SK-N-SH (cell line): ENCODE measurements at regions not wholly inside any gene's neighbourhood (a gene's known extent, or its start where the extent isn't known, plus 50 kb on each side); places are given as distances from the start of the nearest gene placed in this dataset.

Experiments used
- CTCF ChIA-PET: fragments of 300-600, 350-600 bp; formaldehyde crosslinking; extraction: SDS; loops from one replicate; lab custom pipeline; 2021; lab: Yijun Ruan, JAX
- POLR2A ChIA-PET: fragments of 350-600 bp; sonication (Branson Sonifier 250); formaldehyde crosslinking; extraction: SDS; loops from one replicate; lab custom pipeline; 2020; ENCODE audit warnings: antibody characterized with exemption, inconsistent platforms; lab: Yijun Ruan, JAX
- DNase-seq: peaks from one replicate; pipeline ENCODE4 v3.0.0; 2012
- H2AFZ ChIP-seq: fragments of 200-600 bp; sonication (generic); 2 replicates; pipeline ENCODE4 v1.8.1; 2016; ENCODE audit warnings: antibody characterized with exemption, mild to moderate bottlenecking, low read depth
- H3F3A ChIP-seq: fragments of 200-600 bp; sonication (generic); replicated peaks from 2 replicates; pipeline ENCODE3; 2016; ENCODE audit warnings: antibody characterized with exemption, mild to moderate bottlenecking; ENCODE audit not compliant: insufficient read depth
- H3K27ac ChIP-seq, 2 experiments: fragments of 200-500 bp in 1 of 2; fragments of 200-600 bp in 1 of 2; sonication (Bioruptor generic) in 1 of 2; sonication (generic), shearing (Covaris generic) in 1 of 2; 2 replicates each; pipeline versions ENCODE4 v1.5.1 to v1.6.1; 2014 to 2016; ENCODE audit warnings: low read depth in 2 of 2, inconsistent platforms in 1 of 2, low read length in 1 of 2, mild to moderate bottlenecking in 1 of 2, mixed read lengths in 1 of 2
- H3K27me3 ChIP-seq: fragments of 200-600 bp; sonication (generic), shearing (Covaris generic); 2 replicates; pipeline ENCODE4 v1.6.1; 2016; ENCODE audit warnings: mixed run types; ENCODE audit not compliant: insufficient read depth
- H3K36me3 ChIP-seq, 2 experiments: fragments of 200-500 bp in 1 of 2; fragments of 200-600 bp in 1 of 2; sonication (Bioruptor generic) in 1 of 2; sonication (generic) in 1 of 2; replicated peaks in 1 of 2; 2 replicates each; pipeline versions ENCODE3 to v1.5.1; 2014 to 2016; ENCODE audit warnings: low read length in 1 of 2, mild to moderate bottlenecking in 1 of 2; ENCODE audit not compliant: insufficient read depth in 2 of 2, control insufficient read depth in 1 of 2
- H3K4me1 ChIP-seq, 2 experiments: fragments of 200-500 bp in 1 of 2; fragments of 200-600 bp in 1 of 2; sonication (Bioruptor generic) in 1 of 2; sonication (generic), shearing (Covaris generic) in 1 of 2; 2 replicates each; pipeline versions ENCODE4 v1.5.1 to v1.6.1; 2014 to 2016; ENCODE audit warnings: low read depth in 1 of 2, low read length in 1 of 2, mixed run types in 1 of 2; ENCODE audit not compliant: insufficient read depth in 2 of 2, control insufficient read depth in 1 of 2
- H3K4me2 ChIP-seq: fragments of 200-600 bp; sonication (generic), shearing (Covaris generic); 2 replicates; pipeline ENCODE4 v1.6.1; 2017; ENCODE audit warnings: mixed run types
- H3K4me3 ChIP-seq, 2 experiments: fragments of 200-500 bp in 1 of 2; fragments of 200-600 bp in 1 of 2; sonication (Bioruptor generic) in 1 of 2; sonication (generic), shearing (Covaris generic) in 1 of 2; 2 replicates each; pipeline versions ENCODE4 v1.5.1 to v1.8.1; 2014 to 2016; ENCODE audit warnings: low read depth in 2 of 2, inconsistent platforms in 1 of 2, low read length in 1 of 2, mild to moderate bottlenecking in 1 of 2, mixed read lengths in 1 of 2, moderate library complexity in 1 of 2
- H3K79me2 ChIP-seq: fragments of 200-600 bp; sonication (generic); 2 replicates; pipeline ENCODE4 v1.8.1; 2017; ENCODE audit warnings: mild to moderate bottlenecking; ENCODE audit not compliant: insufficient read depth
- H3K9ac ChIP-seq: fragments of 200-600 bp; sonication (generic); 2 replicates; pipeline ENCODE4 v1.6.1; 2017; ENCODE audit warnings: mixed run types
- H3K9me2 ChIP-seq: fragments of 200-600 bp; sonication (generic); 2 replicates; pipeline ENCODE4 v1.6.1; 2017; ENCODE audit warnings: mixed run types
- H3K9me3 ChIP-seq: fragments of 200-600 bp; sonication (generic); 2 replicates; pipeline ENCODE4 v1.6.1; 2017; ENCODE audit warnings: mixed run types, mild to moderate bottlenecking, moderate library complexity
- H4K20me1 ChIP-seq: fragments of 200-600 bp; sonication (generic); 2 replicates; pipeline ENCODE4 v1.6.1; 2017; ENCODE audit warnings: mild to moderate bottlenecking, mixed run types; ENCODE audit not compliant: insufficient read depth
- CHD2 ChIP-seq: fragments of 150-350 bp; IDR thresholded peaks from 2 replicates; pipeline ENCODE4 v1.6.1; 2018; ENCODE audit warnings: low read length; ENCODE audit not compliant: partially characterized antibody
- ELF1 ChIP-seq: IDR thresholded peaks from 2 replicates; pipeline ENCODE4 v1.4.0; 2012
- EZH2phosphoT487 ChIP-seq: fragments of 200-600 bp; sonication (generic); IDR thresholded peaks from 2 replicates; pipeline ENCODE4 v1.6.1; 2017; ENCODE audit warnings: low read depth, mixed run types, mild to moderate bottlenecking, antibody characterized with exemption, moderate library complexity, borderline replicate concordance
- JUND ChIP-seq: IDR thresholded peaks from 2 replicates; pipeline ENCODE4 v1.4.0; 2012
- NRF1 ChIP-seq: IDR thresholded peaks from 2 replicates; pipeline ENCODE4 v1.6.1; 2012; ENCODE audit warnings: low read depth, mild to moderate bottlenecking, low read length
- POLR2AphosphoS5 ChIP-seq: IDR thresholded peaks from 2 replicates; pipeline ENCODE4 v1.6.1; 2012; ENCODE audit warnings: low read depth, low read length
- RFX5 ChIP-seq: IDR thresholded peaks from 2 replicates; pipeline ENCODE4 v1.6.1; 2012; ENCODE audit warnings: mild to moderate bottlenecking, improper control_type of control experiment, low read length
- SIN3A ChIP-seq: IDR thresholded peaks from 2 replicates; pipeline ENCODE4 v1.6.1; 2012; ENCODE audit warnings: low read depth, mild to moderate bottlenecking, low read length, moderate library complexity, borderline replicate concordance
- TEAD4 ChIP-seq: IDR thresholded peaks from 2 replicates; pipeline ENCODE4 v1.4.0; 2012; ENCODE audit warnings: mild to moderate bottlenecking, borderline replicate concordance; ENCODE audit not compliant: insufficient read depth
- YY1 ChIP-seq: IDR thresholded peaks from 2 replicates; pipeline ENCODE4 v1.4.0; 2012; ENCODE audit warnings: low read depth, mild to moderate bottlenecking
- ZBTB33 ChIP-seq: IDR thresholded peaks from 2 replicates; pipeline ENCODE4 v1.4.0; 2012; ENCODE audit warnings: low read depth, borderline replicate concordance
- WGBS: methylation state at CpG from one replicate; pipeline ENCODE4 v1.1.6; 2017; ENCODE audit warnings: low lambda C conversion rate; 5-methylcytosine and 5-hydroxymethylcytosine counted together
- TF ChIP-seq, protein P1 (sequence below): IDR thresholded peaks from 2 replicates; pipeline ENCODE4 v1.4.0; 2012; ENCODE audit warnings: low read depth
- TF ChIP-seq, protein P2 (sequence below): IDR thresholded peaks from 2 replicates; pipeline ENCODE4 v1.4.0; 2012; ENCODE audit warnings: low read depth, borderline replicate concordance
- TF ChIP-seq, protein P3 (sequence below): IDR thresholded peaks from 2 replicates; pipeline ENCODE4; 2012

GRCh38 chr2:8482432-8482831, 199.4 kb upstream of the ID2 start:
- no peak overlapping the region for H3K4me3 ChIP-seq
- ChIA-PET CTCF (interaction anchor here (1.2 kb wide), 1 partner anchor 10 kb away, joined by 5 read pairs; no protein-coding TSS in a partner anchor), POLR2A (no interaction called here)
- WGBS = 80% methylated on average over 4 of the region's 4 CpGs
- no peaks in the 10 kb centered on the region for H4K20me1 ChIP-seq
- H3K4me2 ChIP-seq = no peak overlapping the region
- no peaks in the 10 kb centered on the region for H3K9me3 ChIP-seq
- peaks cover 0 to 31% of the 10 kb centered on the region in 2 experiments; a peak in 2 of 4 replicates for H3K4me1 ChIP-seq
- H3K9ac ChIP-seq = no peak overlapping the region
- no peaks in the 10 kb centered on the region for H3K9me2 ChIP-seq
- no peak for DNase-seq
- no peaks in the 10 kb centered on the region for H3K27me3 ChIP-seq
- H3K36me3 ChIP-seq = no peaks in the 10 kb centered on the region
- no peaks in the 10 kb centered on the region for H3K79me2 ChIP-seq
- no peaks in the 10 kb centered on the region for H3F3A ChIP-seq
- H2AFZ ChIP-seq = no peak overlapping the region
- H3K27ac ChIP-seq = no peak overlapping the region
- no peak for TF ChIP-seq POLR2AphosphoS5
- TF ChIP-seq, protein P1, sequence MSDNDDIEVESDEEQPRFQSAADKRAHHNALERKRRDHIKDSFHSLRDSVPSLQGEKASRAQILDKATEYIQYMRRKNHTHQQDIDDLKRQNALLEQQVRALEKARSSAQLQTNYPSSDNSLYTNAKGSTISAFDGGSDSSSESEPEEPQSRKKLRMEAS = no peak
- no peak for TF ChIP-seq SIN3A
- no peak for TF ChIP-seq ZBTB33
- TF ChIP-seq NRF1 = no peak
- no peak for TF ChIP-seq CHD2
- TF ChIP-seq, protein P2, sequence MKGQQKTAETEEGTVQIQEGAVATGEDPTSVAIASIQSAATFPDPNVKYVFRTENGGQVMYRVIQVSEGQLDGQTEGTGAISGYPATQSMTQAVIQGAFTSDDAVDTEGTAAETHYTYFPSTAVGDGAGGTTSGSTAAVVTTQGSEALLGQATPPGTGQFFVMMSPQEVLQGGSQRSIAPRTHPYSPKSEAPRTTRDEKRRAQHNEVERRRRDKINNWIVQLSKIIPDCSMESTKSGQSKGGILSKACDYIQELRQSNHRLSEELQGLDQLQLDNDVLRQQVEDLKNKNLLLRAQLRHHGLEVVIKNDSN = no peak
- no peak for TF ChIP-seq ELF1
- no peak for TF ChIP-seq EZH2phosphoT487
- TF ChIP-seq RFX5 = no peak

- 62% methylated on average over 7 of the region's 7 CpGs for WGBS
- no peaks in the 10 kb centered on the region for H3F3A ChIP-seq
These were observed 197.2 kb upstream of the ID2 start for GRCh38 chr2:8484502-8485283.

More at GRCh38 chr2:8484502-8485283, 197.2 kb upstream of the ID2 start:
- no peak for DNase-seq
- no peaks in the 10 kb centered on the region for H3K27me3 ChIP-seq
- no peaks in the 10 kb centered on the region for H3K79me2 ChIP-seq
- H3K36me3 ChIP-seq = no peaks in the 10 kb centered on the region
- ChIA-PET CTCF (no interaction called here), POLR2A (interaction anchor here (0.6 kb wide), 1 partner anchor 197 kb away, joined by 3 read pairs; the partner anchor contains the start of gene ID2)
- H3K9me2 ChIP-seq = no peaks in the 10 kb centered on the region
- no peak overlapping the region for H3K4me2 ChIP-seq
- H3K9me3 ChIP-seq = no peaks in the 10 kb centered on the region
- no peak for TF ChIP-seq JUND
- no peak for TF ChIP-seq TEAD4
- no peak for TF ChIP-seq CHD2
- no peak for TF ChIP-seq YY1
- TF ChIP-seq, protein P3, sequence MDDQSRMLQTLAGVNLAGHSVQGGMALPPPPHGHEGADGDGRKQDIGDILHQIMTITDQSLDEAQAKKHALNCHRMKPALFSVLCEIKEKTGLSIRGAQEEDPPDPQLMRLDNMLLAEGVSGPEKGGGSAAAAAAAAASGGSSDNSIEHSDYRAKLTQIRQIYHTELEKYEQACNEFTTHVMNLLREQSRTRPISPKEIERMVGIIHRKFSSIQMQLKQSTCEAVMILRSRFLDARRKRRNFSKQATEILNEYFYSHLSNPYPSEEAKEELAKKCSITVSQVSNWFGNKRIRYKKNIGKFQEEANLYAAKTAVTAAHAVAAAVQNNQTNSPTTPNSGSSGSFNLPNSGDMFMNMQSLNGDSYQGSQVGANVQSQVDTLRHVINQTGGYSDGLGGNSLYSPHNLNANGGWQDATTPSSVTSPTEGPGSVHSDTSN = no peak
- no peak overlapping the region for H3K27ac ChIP-seq
- no peak overlapping the region for H3K4me3 ChIP-seq
- H3K9ac ChIP-seq = no peak overlapping the region
- no peak overlapping the region for H2AFZ ChIP-seq
- peaks cover 0 to 12% of the 10 kb centered on the region in 2 experiments; a peak in 1 of 4 replicates for H3K4me1 ChIP-seq
- no peaks in the 10 kb centered on the region for H4K20me1 ChIP-seq
